Colonic mucosa (tissue), 4 donors: ENCODE measurements at regions not wholly inside any gene's neighbourhood (a gene's known extent, or its start where the extent isn't known, plus 50 kb on each side); places are given as distances from the start of the nearest gene placed in this dataset.

ENCODE experiments used
- DNase-seq: peaks from one replicate; pipeline ENCODE4 v3.0.0-alpha.2; 2020
- H3K27ac ChIP-seq: fragments of 200-600 bp; one replicate; pipeline ENCODE4 v1.8.0; 2021
- H3K27me3 ChIP-seq: fragments of 200-600 bp; one replicate; pipeline ENCODE4 v1.8.0; 2021
- H3K36me3 ChIP-seq: fragments of 200-600 bp; one replicate; pipeline ENCODE4 v1.8.0; 2021
- H3K4me1 ChIP-seq: fragments of 200-600 bp; one replicate; pipeline ENCODE4 v1.8.0; 2021; ENCODE audit warnings: mild to moderate bottlenecking
- H3K4me3 ChIP-seq: fragments of 200-600 bp; one replicate; pipeline ENCODE4 v1.8.0; 2021
- H3K9ac ChIP-seq, 2 donors: one replicate each; pipeline ENCODE4 v1.7.0; 2013; ENCODE audit warnings: control low read depth in 2 of 2, low read depth in 2 of 2, low read length in 2 of 2
- H3K9me3 ChIP-seq: fragments of 200-600 bp; one replicate; pipeline ENCODE4 v1.8.0; 2021
- CTCF ChIP-seq: fragments of 200-600 bp; IDR thresholded peaks from one replicate; pipeline ENCODE4 v1.8.0; 2022; ENCODE audit warnings: antibody characterized with exemption, mild to moderate bottlenecking
- intact Hi-C: fragments of 100-400 bp; cut with DNase I; formaldehyde crosslinking; loops from one replicate; pipeline ENCODE4 v1.14.1; 2022
- donor health status: healthy.
- donor health status: DM: no; HTN: no; CAD: no.
- donor health status: DM: no; HTN: no; CAD: no.

DNA sequence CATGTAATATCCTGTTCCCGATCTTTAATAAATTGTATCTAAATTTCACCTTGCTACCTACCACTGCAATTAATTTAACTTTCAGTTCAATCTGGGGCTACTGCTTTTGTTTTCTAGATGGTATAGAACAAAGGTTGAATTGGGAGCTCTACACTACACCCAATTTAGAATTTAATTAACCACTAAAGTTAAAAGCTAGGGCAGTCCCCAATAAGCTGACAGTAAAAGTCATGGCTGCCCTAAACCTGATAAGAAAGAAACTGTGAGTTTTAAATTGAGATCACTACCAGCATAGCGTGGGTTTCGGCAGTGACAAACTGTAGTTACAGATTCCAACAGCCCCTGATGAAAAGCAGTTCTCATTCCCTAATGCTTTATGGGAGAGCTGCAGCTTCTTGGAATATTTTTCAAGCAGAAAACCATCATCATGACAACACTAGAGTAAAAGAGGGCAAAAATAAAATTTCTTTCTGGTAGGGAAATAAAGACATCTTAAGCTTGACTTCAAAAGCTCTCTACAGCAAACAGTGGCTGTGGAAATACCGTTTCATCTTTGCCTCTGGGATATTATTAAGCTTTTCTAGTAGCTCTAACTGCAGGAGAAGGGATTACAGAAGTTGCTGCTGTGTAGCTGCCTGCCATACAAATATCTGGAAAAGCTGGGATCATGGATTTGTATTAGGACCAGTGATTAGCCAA, 1372.1 kb downstream of the EPHA7 start:
- intact Hi-C loops, result no loop called here
- no peaks in the 10 kb centered on the region for H3K27me3 ChIP-seq

DNA sequence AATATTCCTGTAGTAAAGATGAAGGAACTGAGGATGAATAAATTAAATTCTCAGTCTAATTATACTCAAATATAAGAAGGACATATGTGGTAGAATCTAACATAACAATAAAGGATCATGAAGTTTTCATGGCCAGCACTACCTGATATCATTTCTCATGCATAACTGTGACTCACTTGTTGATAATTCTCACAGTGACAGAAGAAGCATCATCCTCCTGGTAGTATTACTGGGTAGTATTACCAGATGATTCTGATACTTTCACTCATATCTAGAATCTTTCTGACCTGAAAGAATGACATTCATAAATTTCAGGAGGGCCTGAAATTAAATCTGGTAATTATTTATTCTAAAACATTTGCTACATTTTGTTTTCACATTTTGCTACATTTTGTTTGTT, 1375.0 kb downstream of the EPHA7 start:
- no peak overlapping the region for H3K9ac ChIP-seq
- no peak overlapping the region for H3K4me3 ChIP-seq
- intact Hi-C loops, result no loop called here
- no peak overlapping the region for H3K27ac ChIP-seq
- H3K36me3 ChIP-seq, result no peaks in the 10 kb centered on the region
- no peak for DNase-seq
- H3K27me3 ChIP-seq, result no peaks in the 10 kb centered on the region
- no peaks in the 10 kb centered on the region for H3K9me3 ChIP-seq
- TF ChIP-seq CTCF, result no peak
- no peaks in the 10 kb centered on the region for H3K4me1 ChIP-seq

More for the DNA sequence above, 1372.1 kb downstream of the EPHA7 start:
- Histone ChIP-seq H3K9me3 (no peaks in the 10 kb centered on the region), H3K36me3 (no peaks in the 10 kb centered on the region), H3K27ac (no peak overlapping the region), H3K9ac (no peak overlapping the region), H3K4me3 (no peak overlapping the region), H3K4me1 (no peaks in the 10 kb centered on the region)
- no peak for DNase-seq
- no peak for TF ChIP-seq CTCF

DNA sequence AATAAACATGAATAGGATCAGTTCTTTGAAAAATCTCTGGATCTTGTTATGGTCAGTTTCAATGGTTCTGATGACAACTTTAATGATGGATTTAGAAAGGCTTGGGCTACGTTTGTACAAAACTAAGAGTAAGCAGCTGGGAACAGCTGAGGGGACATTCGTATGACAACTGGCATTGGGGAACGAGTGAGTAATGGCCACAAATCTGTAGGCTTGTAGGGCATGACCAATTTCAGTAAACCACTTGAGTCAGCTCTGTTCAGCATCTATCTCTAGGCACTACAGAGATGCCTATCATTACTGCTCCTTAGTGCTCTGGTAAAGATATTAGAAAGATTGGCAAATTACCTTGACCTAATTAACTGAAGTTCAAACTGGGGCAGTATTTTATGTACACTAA, 1375.6 kb downstream of the EPHA7 start:
- Histone ChIP-seq H3K27me3 (no peaks in the 10 kb centered on the region), H3K4me3 (no peak overlapping the region), H3K4me1 (no peaks in the 10 kb centered on the region), H3K36me3 (no peaks in the 10 kb centered on the region), H3K9ac (no peak overlapping the region), H3K27ac (no peak overlapping the region), H3K9me3 (no peaks in the 10 kb centered on the region)
- DNase-seq, result no peak
- intact Hi-C loops, result no loop called here
- TF ChIP-seq CTCF, result no peak

GRCh38 chr6:92026878-92027277, 1392.5 kb downstream of the EPHA7 start:
- Histone ChIP-seq H3K27ac (no peak overlapping the region), H3K4me3 (no peak overlapping the region), H3K4me1 (no peaks in the 10 kb centered on the region), H3K36me3 (no peaks in the 10 kb centered on the region), H3K9ac (no peak overlapping the region), H3K9me3 (no peaks in the 10 kb centered on the region), H3K27me3 (no peaks in the 10 kb centered on the region)
- intact Hi-C loops, result no loop called here
- DNase-seq, result no peak
- TF ChIP-seq CTCF, result no peak

DNA sequence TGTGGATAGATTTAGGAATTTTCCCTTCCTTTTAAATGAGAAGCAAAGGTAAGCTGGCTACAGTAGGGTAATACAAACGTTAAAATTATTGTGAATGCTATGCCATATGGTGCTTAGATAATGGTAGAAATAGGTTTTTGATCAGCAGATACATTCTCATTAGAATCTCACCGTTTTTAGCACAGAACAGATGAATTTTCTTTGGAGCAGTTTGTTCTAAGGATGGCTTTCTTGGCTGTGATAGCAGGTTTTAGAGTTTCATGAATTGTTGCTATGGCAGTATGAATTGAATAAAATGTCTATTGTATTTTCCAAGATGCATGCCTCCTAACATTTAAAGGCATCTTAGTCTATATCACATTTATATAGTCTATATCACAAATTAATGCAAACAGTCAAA, 1394.5 kb downstream of the EPHA7 start:
- Histone ChIP-seq H3K4me1 (no peaks in the 10 kb centered on the region), H3K27ac (no peak overlapping the region), H3K4me3 (no peak overlapping the region), H3K9me3 (no peaks in the 10 kb centered on the region), H3K36me3 (no peaks in the 10 kb centered on the region), H3K27me3 (no peaks in the 10 kb centered on the region), H3K9ac (no peak overlapping the region)
- intact Hi-C loops, result no loop called here
- DNase-seq, result no peak
- TF ChIP-seq CTCF, result no peak
